Sigmoid colon (tissue), 4 donors: ENCODE measurements at regions not wholly inside any gene's neighbourhood (a gene's known extent, or its start where the extent isn't known, plus 50 kb on each side); places are given as distances from the start of the nearest gene placed in this dataset.

Source experiments
- CTCF ChIP-seq, 4 experiments: fragments of 450-650 bp in 3 of 4; fragments of 200-600 bp in 1 of 4; IDR thresholded peaks; one replicate each; pipeline ENCODE4 v1.5.1; 2016 to 2019; ENCODE audit warnings: antibody characterized with exemption in 4 of 4, mild to moderate bottlenecking in 3 of 4, moderate library complexity in 2 of 4
- EP300 ChIP-seq, 4 donors: sonication (generic); formaldehyde crosslinking; IDR thresholded peaks; one replicate each; pipeline ENCODE4 v1.6.1; 2017; ENCODE audit warnings: antibody characterized with exemption in 4 of 4
- POLR2A ChIP-seq, 2 donors: fragments of 450-650 bp; IDR thresholded peaks; one replicate each; pipeline ENCODE4 v1.6.1; 2016; ENCODE audit warnings: antibody characterized with exemption in 2 of 2, mild to moderate bottlenecking in 2 of 2, moderate library complexity in 2 of 2
- POLR2AphosphoS5 ChIP-seq, 4 donors: sonication (generic); formaldehyde crosslinking; IDR thresholded peaks; one replicate each; pipeline ENCODE4 v1.6.1; 2017; ENCODE audit warnings: antibody characterized with exemption in 4 of 4

- TF ChIP-seq CTCF (IDR thresholded peaks at IDR 0.05) (no peak), POLR2AphosphoS5 (IDR thresholded peaks at IDR 0.05) (no peak), POLR2A (IDR thresholded peaks at IDR 0.05) (no peak), EP300 (IDR thresholded peaks at IDR 0.05) (no peak)
Measured at GRCh38 chr3:193944518-193944884, 191.4 kb upstream of the HES1 start.
